Tibial artery (tissue), 4 donors: ENCODE measurements at regions not wholly inside any gene's neighbourhood (a gene's known extent, or its start where the extent isn't known, plus 50 kb on each side); places are given as distances from the start of the nearest gene placed in this dataset.
A peak's percentile ranks its signal among the peaks of the same experiment; 100 is the strongest.

Source experiments
- DNase-seq, 2 donors: peaks; one replicate each; pipeline ENCODE4 v3.0.0-alpha.2; 2019
- H3K27ac ChIP-seq, 2 donors: fragments of 200-600 bp; sonication (generic) in 1 of 2; 1 replicate in 1 of 2; 2 replicates in 1 of 2; pipeline ENCODE4 v1.5.1; 2018 to 2019; ENCODE audit warnings: mild to moderate bottlenecking in 1 of 2
- H3K27me3 ChIP-seq, 2 donors: fragments of 200-600 bp; sonication (generic) in 1 of 2; one replicate each; pipeline versions ENCODE4 v1.5.1 to v1.6.0; 2016 to 2019
- H3K36me3 ChIP-seq, 3 donors: fragments of 200-600 bp; sonication (generic) in 2 of 3; one replicate each; pipeline ENCODE4 v1.5.1; 2016 to 2019; ENCODE audit warnings: mild to moderate bottlenecking in 2 of 3
- H3K4me1 ChIP-seq, 4 donors: fragments of 200-600 bp; sonication (generic) in 2 of 4; 1 replicate in 3 of 4; 2 replicates in 1 of 4; pipeline ENCODE4 v1.5.1; 2016 to 2019
- H3K4me3 ChIP-seq, 2 donors: fragments of 200-600 bp; sonication (generic) in 1 of 2; 1 replicate in 1 of 2; 2 replicates in 1 of 2; pipeline ENCODE4 v1.5.1; 2018 to 2019; ENCODE audit warnings: mild to moderate bottlenecking in 2 of 2
- H3K9me3 ChIP-seq, 3 donors: fragments of 200-600 bp; sonication (generic) in 1 of 3; one replicate each; pipeline ENCODE4 v1.5.1; 2016 to 2019
- CTCF ChIP-seq, 2 experiments: fragments of 200-600 bp in 1 of 2; fragments of 450-650 bp in 1 of 2; IDR thresholded peaks; one replicate each; pipeline ENCODE4 v1.5.1; 2017 to 2019; ENCODE audit warnings: antibody characterized with exemption in 2 of 2, mild to moderate bottlenecking in 1 of 2, moderate library complexity in 1 of 2
- intact Hi-C: fragments of 100-400 bp; cut with DNase I; formaldehyde crosslinking; loops from one replicate; pipeline ENCODE4 v1.15.0; 2023; ENCODE audit warnings: low total_unique reads

GRCh38 chr22:49528420-49528720 is 299.3 kb downstream of the BRD1 start:
- Histone ChIP-seq H3K9me3 (no peaks in the 10 kb centered on the region), H3K27me3 (peaks cover 0 to 4% of the 10 kb centered on the region in 2 donors), H3K4me3 (no peak overlapping the region), H3K27ac (no peak overlapping the region), H3K4me1 (no peaks in the 10 kb centered on the region), H3K36me3 (no peaks in the 10 kb centered on the region)
- DNase-seq = no peak
- intact Hi-C loops = no loop called here
- TF ChIP-seq CTCF (IDR thresholded peaks at IDR 0.05) = no peak

GRCh38 chr22:49527611-49528419 is 299.9 kb downstream of the BRD1 start:
- no peak overlapping the region for H3K27ac ChIP-seq
- no peaks in the 10 kb centered on the region for H3K36me3 ChIP-seq
- H3K4me1 ChIP-seq = no peaks in the 10 kb centered on the region
- no peak for DNase-seq
- H3K4me3 ChIP-seq = no peak overlapping the region
- peaks cover 0 to 6% of the 10 kb centered on the region in 2 donors for H3K27me3 ChIP-seq
- no peak for TF ChIP-seq CTCF (IDR thresholded peaks at IDR 0.05)
- intact Hi-C loops = no loop called here
- H3K9me3 ChIP-seq = no peaks in the 10 kb centered on the region

GRCh38 chr22:49525801-49526535 is 301.7 kb downstream of the BRD1 start:
- intact Hi-C loops = no loop called here
- no peaks in the 10 kb centered on the region for H3K9me3 ChIP-seq
- peak in 1 of 2 donors; percentile 58 for DNase-seq
- no peaks in the 10 kb centered on the region for H3K4me1 ChIP-seq
- peaks cover 0 to 12% of the 10 kb centered on the region in 2 donors for H3K27me3 ChIP-seq
- H3K36me3 ChIP-seq = no peaks in the 10 kb centered on the region
- no peak overlapping the region for H3K4me3 ChIP-seq
- no peak for TF ChIP-seq CTCF (IDR thresholded peaks at IDR 0.05)
- no peak overlapping the region for H3K27ac ChIP-seq

- H3K27ac ChIP-seq = no peak overlapping the region
- no peak overlapping the region for H3K4me3 ChIP-seq
- DNase-seq = peak in 1 of 2 donors; percentile 61
- H3K9me3 ChIP-seq = no peaks in the 10 kb centered on the region
- intact Hi-C loops = no loop called here
- H3K4me1 ChIP-seq = no peaks in the 10 kb centered on the region
- no peak for TF ChIP-seq CTCF (IDR thresholded peaks at IDR 0.05)
- no peaks in the 10 kb centered on the region for H3K36me3 ChIP-seq
- peaks cover 0 to 15% of the 10 kb centered on the region in 2 donors for H3K27me3 ChIP-seq
Observed at GRCh38 chr22:49525360-49525759, 302.3 kb downstream of the BRD1 start.

GRCh38 chr22:49524362-49524761 is 303.3 kb downstream of the BRD1 start:
- Histone ChIP-seq H3K27ac (no peak overlapping the region), H3K4me1 (no peaks in the 10 kb centered on the region), H3K4me3 (no peak overlapping the region), H3K9me3 (no peaks in the 10 kb centered on the region), H3K27me3 (peaks cover 0 to 16% of the 10 kb centered on the region in 2 donors), H3K36me3 (no peaks in the 10 kb centered on the region)
- peak in 1 of 2 donors; percentile 21 for DNase-seq
- intact Hi-C loops = no loop called here
- TF ChIP-seq CTCF (IDR thresholded peaks at IDR 0.05) = no peak
